GM12874 (cell line): ENCODE measurements at regions not wholly inside any gene's neighbourhood (a gene's known extent, or its start where the extent isn't known, plus 50 kb on each side); places are given as distances from the start of the nearest gene placed in this dataset.

Experiments used
- TF ChIP-seq, protein P1 (sequence below): IDR thresholded peaks from 2 replicates; pipeline ENCODE4 v1.5.1; 2011; ENCODE audit warnings: low read depth, mild to moderate bottlenecking, control low read depth, low read length, moderate library complexity; ENCODE audit not compliant: insufficient read depth

GRCh38 chr11:11171854-11172253 lies 181.2 kb downstream of the CSNK2A3 start:
- TF ChIP-seq, protein P1, sequence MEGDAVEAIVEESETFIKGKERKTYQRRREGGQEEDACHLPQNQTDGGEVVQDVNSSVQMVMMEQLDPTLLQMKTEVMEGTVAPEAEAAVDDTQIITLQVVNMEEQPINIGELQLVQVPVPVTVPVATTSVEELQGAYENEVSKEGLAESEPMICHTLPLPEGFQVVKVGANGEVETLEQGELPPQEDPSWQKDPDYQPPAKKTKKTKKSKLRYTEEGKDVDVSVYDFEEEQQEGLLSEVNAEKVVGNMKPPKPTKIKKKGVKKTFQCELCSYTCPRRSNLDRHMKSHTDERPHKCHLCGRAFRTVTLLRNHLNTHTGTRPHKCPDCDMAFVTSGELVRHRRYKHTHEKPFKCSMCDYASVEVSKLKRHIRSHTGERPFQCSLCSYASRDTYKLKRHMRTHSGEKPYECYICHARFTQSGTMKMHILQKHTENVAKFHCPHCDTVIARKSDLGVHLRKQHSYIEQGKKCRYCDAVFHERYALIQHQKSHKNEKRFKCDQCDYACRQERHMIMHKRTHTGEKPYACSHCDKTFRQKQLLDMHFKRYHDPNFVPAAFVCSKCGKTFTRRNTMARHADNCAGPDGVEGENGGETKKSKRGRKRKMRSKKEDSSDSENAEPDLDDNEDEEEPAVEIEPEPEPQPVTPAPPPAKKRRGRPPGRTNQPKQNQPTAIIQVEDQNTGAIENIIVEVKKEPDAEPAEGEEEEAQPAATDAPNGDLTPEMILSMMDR = no peak

- TF ChIP-seq, protein P1 = no peak
These were observed 181.8 kb downstream of the CSNK2A3 start for GRCh38 chr11:11171285-11171684.

DNA sequence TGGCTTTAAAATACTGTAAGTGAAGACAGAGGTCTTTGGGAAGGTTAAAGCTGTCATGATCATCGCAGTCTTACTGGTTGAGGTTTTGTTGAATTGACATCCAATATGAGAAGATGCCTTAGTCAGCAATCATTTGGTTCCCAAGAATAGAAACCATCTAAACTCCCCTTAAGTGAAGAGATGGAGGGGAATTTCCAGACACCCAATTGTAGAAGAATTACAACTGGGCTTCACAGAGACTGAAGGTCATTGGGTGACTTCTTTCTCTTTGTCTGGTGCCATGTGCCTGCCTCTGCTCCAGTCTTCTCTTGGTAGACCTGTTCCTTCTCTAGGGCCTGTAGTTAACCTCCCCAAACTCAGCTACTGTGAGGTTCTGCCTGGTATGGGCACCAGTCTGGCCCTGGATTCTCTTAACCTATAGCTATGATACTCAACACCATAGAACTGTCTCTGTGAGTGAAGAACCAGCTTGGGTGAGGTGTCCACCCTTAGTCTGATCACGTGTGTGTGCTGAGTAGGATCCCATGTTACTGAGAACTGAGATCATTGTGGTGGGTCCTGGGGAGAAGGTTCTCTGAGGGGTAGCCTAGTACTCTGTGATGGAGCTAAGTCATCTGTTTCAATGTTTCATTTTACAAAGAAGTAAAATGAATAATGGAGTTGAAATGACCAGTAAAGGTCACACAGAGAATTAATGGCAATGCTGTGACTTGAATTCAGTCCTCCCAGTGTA lies 182.5 kb downstream of the CSNK2A3 start:
- TF ChIP-seq, protein P1 = no peak

DNA sequence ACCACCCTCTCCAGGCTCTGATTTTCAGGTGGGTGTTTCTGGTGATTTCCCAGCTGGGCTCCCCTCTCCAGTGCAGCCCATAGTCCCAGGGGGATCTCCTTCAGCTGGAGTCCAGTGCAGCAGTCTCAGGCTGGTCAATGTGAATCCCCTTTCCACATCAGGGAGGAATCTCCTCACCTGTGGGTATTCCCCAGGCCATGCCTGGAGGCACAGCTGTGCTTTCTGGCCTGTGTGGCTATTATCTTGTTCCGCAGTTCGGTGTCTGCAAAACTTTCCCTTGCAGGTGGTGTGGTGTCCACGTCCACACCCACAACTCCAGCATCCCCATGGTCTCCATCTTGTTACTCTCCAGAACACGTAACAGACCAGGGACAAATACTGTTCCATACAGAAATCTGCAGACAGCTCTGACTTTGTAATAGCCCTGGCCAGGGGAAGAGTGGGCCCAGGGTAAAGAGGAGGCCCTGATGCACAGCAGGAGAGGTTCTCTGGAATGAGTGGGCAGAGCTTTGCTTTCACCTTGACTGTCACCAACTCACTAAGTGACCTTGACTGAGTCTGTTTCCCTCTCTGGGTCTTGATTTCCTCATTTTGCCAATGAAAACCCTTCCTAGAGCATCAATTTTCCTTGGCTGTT lies 183.2 kb downstream of the CSNK2A3 start:
- TF ChIP-seq, protein P1 = no peak

DNA sequence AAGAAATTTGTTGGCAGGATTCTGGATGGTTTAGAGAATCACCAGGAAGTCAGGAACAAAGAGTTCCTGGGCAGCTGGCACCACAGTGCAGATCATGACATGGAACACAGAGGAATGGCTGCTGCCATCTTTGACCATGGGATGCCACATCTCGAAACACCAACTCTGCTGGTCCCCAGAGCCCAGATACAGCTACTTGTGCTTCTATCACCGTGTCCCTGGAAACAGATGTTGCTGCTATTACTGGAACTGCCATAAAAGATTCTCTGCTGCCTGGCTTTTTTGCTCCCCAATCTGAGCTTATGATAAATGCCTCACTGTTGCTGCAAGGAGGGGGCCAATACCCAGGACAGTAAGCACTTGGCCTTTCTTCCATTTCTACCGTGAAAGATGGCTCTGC lies 185.2 kb downstream of the CSNK2A3 start:
- TF ChIP-seq, protein P1 = no peak

GRCh38 chr11:11164334-11164690 lies 188.7 kb downstream of the CSNK2A3 start:
- TF ChIP-seq, protein P1 = no peak

DNA sequence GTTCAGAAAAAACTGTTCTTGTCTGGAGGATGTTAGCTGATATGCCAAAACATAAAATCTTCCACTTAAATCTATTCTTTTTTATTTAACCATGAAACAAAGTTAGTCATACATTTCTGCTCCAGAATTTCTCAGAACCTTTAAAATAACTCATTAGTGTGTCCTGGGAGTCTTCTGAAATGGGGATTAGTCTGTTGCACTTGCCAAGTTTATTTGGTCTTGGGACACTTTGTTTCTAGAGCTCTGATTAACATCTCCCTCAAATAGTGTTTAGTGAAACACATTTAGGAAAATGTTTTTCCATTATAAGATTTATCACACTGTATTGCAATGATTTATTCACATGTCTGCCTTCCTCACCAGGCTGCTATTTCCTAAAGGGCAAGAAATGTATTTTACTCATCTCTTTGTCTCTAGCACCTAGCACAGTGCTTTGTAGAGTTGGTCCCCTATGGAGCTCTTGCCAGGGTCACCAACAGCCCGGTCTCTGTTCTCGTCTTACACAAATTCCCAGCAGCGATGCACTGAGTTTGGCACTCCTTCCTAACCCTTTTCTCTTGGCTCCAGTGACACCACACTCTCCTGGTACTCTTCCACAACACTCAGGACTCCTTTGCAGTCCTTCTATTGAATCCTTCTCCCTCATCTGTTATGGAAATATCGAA lies 189.2 kb downstream of the CSNK2A3 start:
- TF ChIP-seq, protein P1 = no peak
